Body of pancreas (tissue), 4 donors: ENCODE measurements at regions not wholly inside any gene's neighbourhood (a gene's known extent, or its start where the extent isn't known, plus 50 kb on each side); places are given as distances from the start of the nearest gene placed in this dataset.

Source experiments
- ATAC-seq: fragments of 150-250 bp; one replicate; pipeline ENCODE4 v1.9.1; 2016
- DNase-seq, 4 donors: peaks; one replicate each; pipeline ENCODE4 v3.0.0-alpha.2; 2019
- H3K27ac ChIP-seq, 4 donors: fragments of 200-600 bp; sonication (generic); 1 replicate in 3 of 4; 2 replicates in 1 of 4; pipeline versions ENCODE4 v1.5.1 to v1.6.1; 2016 to 2019; ENCODE audit warnings: mild to moderate bottlenecking in 1 of 4, mixed read lengths in 1 of 4, moderate library complexity in 1 of 4
- H3K27me3 ChIP-seq, 2 donors: fragments of 200-600 bp; sonication (generic); one replicate each; pipeline ENCODE4 v1.6.0; 2016; ENCODE audit warnings: mild to moderate bottlenecking in 1 of 2
- H3K36me3 ChIP-seq, 2 donors: fragments of 200-600 bp; sonication (generic); replicated peaks in 1 of 2; 2 replicates each; pipeline ENCODE4 v1.5.1; 2016; ENCODE audit warnings: low read depth in 2 of 2; ENCODE audit not compliant: insufficient read depth in 1 of 2
- H3K4me1 ChIP-seq: fragments of 200-600 bp; sonication (generic); one replicate; pipeline ENCODE4 v1.6.0; 2016
- H3K4me3 ChIP-seq, 2 donors: fragments of 200-600 bp; sonication (generic); 1 replicate in 1 of 2; 2 replicates in 1 of 2; pipeline ENCODE4 v1.5.1; 2016 to 2019
- H3K9me3 ChIP-seq, 3 donors: fragments of 200-600 bp; sonication (generic); 1 replicate in 2 of 3; 2 replicates in 1 of 3; pipeline ENCODE4 v1.5.1; 2016
- POLR2A ChIP-seq, 3 donors: fragments of 450-650 bp; IDR thresholded peaks; one replicate each; pipeline ENCODE4 v1.6.1; 2016; ENCODE audit warnings: antibody characterized with exemption in 3 of 3, mild to moderate bottlenecking in 2 of 3
- WGBS, 2 donors: methylation state at CpG; one replicate each; pipeline ENCODE4 v1.1.5; 2017; 5-methylcytosine and 5-hydroxymethylcytosine counted together
- intact Hi-C: fragments of 100-400 bp; cut with DNase I; formaldehyde crosslinking; loops from one replicate; pipeline ENCODE4 v1.15.1; 2023
- TF ChIP-seq, protein P1 (sequence below), 7 experiments: fragments of 450-650 bp in 4 of 7; fragments of 200-600 bp in 3 of 7; sonication (generic) in 3 of 7; IDR thresholded peaks; one replicate each; pipeline ENCODE4 v1.5.1; 2016 to 2019; ENCODE audit warnings: antibody characterized with exemption in 7 of 7

DNA sequence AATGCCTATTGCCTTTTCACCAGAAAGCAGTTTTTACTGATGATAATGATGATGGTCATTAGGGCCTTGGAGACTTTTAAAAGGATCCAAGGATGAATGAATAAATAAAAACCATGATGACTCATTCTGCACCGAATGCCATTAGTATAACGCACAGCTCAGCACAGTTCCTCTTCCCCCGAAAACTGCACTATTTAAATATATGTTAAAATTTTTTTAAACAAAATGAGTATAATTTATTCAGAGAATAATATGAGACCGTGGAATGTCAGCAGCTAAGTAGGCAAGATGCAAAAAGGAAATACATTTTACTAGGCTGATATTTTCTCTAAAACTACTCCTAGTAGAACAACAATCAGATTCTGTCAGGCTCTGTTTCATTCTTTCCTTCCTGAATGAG, 83.4 kb upstream of the NANOGP8 start:
- ATAC-seq: no peak
- intact Hi-C loops: no loop called here
- 48 to 53% methylated on average over 4 of the region's 4 CpGs for WGBS, 2 donors
- H3K4me3 ChIP-seq: no peak overlapping the region
- H3K9me3 ChIP-seq: no peaks in the 10 kb centered on the region
- no peaks in the 10 kb centered on the region for H3K27me3 ChIP-seq
- TF ChIP-seq, protein P1, sequence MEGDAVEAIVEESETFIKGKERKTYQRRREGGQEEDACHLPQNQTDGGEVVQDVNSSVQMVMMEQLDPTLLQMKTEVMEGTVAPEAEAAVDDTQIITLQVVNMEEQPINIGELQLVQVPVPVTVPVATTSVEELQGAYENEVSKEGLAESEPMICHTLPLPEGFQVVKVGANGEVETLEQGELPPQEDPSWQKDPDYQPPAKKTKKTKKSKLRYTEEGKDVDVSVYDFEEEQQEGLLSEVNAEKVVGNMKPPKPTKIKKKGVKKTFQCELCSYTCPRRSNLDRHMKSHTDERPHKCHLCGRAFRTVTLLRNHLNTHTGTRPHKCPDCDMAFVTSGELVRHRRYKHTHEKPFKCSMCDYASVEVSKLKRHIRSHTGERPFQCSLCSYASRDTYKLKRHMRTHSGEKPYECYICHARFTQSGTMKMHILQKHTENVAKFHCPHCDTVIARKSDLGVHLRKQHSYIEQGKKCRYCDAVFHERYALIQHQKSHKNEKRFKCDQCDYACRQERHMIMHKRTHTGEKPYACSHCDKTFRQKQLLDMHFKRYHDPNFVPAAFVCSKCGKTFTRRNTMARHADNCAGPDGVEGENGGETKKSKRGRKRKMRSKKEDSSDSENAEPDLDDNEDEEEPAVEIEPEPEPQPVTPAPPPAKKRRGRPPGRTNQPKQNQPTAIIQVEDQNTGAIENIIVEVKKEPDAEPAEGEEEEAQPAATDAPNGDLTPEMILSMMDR (IDR thresholded peaks at IDR 0.05): no peak
- TF ChIP-seq POLR2A (IDR thresholded peaks at IDR 0.05): no peak
- H3K27ac ChIP-seq: no peak overlapping the region
- H3K36me3 ChIP-seq: no peaks in the 10 kb centered on the region
- DNase-seq: no peak
- no peaks in the 10 kb centered on the region for H3K4me1 ChIP-seq

DNA sequence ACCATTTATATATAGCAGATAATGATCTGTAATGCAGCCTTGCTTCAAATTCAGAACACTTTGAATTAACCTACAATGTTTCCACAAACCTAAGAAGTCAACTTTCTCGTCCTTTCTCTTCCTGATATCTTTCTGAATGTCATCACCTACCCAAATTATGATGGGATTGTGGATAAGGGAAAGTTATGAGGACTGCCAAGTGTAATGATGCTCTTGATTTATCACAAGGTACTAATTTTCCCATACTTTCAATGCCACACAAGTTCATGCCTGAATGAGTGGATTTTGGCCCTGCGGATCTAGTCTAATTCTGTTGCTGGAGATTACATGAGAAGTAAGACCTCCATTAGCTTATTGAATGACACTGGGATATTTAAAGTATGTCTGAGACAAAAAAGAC, 82.6 kb upstream of the NANOGP8 start:
- intact Hi-C loops: no loop called here
- Histone ChIP-seq H3K9me3 (no peaks in the 10 kb centered on the region), H3K27me3 (no peaks in the 10 kb centered on the region), H3K4me3 (no peak overlapping the region), H3K36me3 (no peaks in the 10 kb centered on the region), H3K27ac (no peak overlapping the region), H3K4me1 (no peaks in the 10 kb centered on the region)
- ATAC-seq: no peak
- TF ChIP-seq, protein P1 (IDR thresholded peaks at IDR 0.05): no peak
- TF ChIP-seq POLR2A (IDR thresholded peaks at IDR 0.05): no peak
- 85% methylated on average over 2 of the region's 2 CpGs for WGBS, 2 donors
- DNase-seq: no peak

DNA sequence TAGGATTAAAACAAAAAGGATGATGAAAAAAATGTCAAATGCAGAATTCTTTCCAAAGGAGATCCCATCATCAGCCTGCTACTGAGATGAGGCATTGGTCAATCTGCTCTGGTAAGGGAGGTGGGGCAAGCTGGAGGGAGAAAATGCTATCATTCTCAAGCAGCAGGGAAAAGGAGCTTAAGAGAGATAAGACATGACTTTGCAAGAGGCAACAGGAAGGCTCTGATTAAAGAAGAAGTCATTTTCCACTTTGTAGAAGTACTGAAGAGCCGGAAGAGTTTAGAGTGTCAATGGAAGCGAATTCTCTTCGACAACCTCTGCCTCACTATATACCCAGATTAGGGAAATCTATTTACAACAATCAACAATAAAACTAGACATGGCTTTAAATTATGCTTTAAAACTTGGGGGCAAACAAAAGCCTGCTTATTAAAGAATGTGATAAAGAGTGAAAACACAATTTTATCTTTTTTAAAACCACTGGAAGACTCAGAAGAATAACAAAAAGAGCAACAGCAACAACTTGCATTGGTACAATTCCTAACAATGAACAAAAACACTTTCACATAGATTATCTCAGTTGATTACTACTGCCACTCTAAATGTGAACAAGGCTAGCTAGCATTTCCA, 81.8 kb upstream of the NANOGP8 start:
- H3K4me1 ChIP-seq: no peaks in the 10 kb centered on the region
- intact Hi-C loops: no loop called here

DNA sequence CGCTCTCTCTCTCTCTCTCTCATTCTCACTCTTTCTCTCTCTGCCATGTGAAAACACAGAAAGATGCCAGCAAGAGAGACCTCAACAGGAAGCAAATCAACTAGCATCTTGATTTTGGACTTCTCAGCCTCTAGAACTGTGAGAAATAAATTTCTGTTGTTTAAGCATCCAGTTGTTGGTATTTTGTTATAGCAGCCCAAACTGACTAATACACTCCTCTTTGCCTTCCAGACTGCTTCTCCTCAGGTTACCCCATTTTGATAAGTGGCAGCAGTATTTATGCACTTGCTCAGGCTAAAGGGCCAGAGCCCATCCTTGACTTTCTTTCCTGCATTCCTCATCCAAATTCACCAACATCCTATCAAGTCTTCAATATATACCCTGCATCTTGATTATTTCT, 76.6 kb upstream of the NANOGP8 start:
- intact Hi-C loops: no loop called here
- no peak for DNase-seq
- Histone ChIP-seq H3K27ac (no peak overlapping the region), H3K36me3 (no peaks in the 10 kb centered on the region), H3K27me3 (no peaks in the 10 kb centered on the region), H3K9me3 (no peaks in the 10 kb centered on the region), H3K4me1 (no peaks in the 10 kb centered on the region), H3K4me3 (no peak overlapping the region)
- 93 to 94% methylated on average over 1 of the region's 1 CpG for WGBS, 2 donors
- no peak for ATAC-seq
- no peak for TF ChIP-seq POLR2A (IDR thresholded peaks at IDR 0.05)
- TF ChIP-seq, protein P1 (IDR thresholded peaks at IDR 0.05): no peak

More for the DNA sequence above, 81.8 kb upstream of the NANOGP8 start:
- no peak for TF ChIP-seq POLR2A (IDR thresholded peaks at IDR 0.05)
- TF ChIP-seq, protein P1 (IDR thresholded peaks at IDR 0.05): no peak
- DNase-seq (no peak), ATAC-seq (no peak)
- Histone ChIP-seq H3K9me3 (no peaks in the 10 kb centered on the region), H3K27ac (no peak overlapping the region), H3K4me3 (no peak overlapping the region), H3K36me3 (no peaks in the 10 kb centered on the region), H3K27me3 (no peaks in the 10 kb centered on the region)
- WGBS, 2 donors: 77 to 92% methylated on average over 3 of the region's 3 CpGs

DNA sequence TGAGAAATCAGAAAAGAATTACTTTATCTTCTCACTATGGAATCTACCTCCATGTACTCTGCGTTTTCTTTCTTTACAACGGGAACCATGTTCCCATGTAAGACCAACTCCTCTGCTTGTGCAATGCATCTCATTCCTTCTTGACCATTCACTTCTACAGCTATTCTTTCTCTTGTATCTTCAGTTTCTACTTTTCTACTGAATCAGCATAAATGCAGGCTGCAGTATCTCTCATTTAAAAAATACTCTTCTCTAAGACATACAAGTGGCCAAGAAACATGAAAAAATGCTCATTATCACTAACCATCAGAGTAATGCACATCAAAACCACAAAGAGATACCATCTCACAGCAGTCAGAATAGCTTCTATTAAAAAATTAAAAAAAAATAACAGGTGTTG, 74.1 kb upstream of the NANOGP8 start:
- Histone ChIP-seq H3K36me3 (no peaks in the 10 kb centered on the region), H3K27me3 (no peaks in the 10 kb centered on the region), H3K4me3 (no peak overlapping the region), H3K27ac (no peak overlapping the region), H3K4me1 (no peaks in the 10 kb centered on the region), H3K9me3 (no peaks in the 10 kb centered on the region)
- intact Hi-C loops: no loop called here
- 91 to 98% methylated on average over 2 of the region's 2 CpGs for WGBS, 2 donors
- TF ChIP-seq, protein P1 (IDR thresholded peaks at IDR 0.05): no peak
- no peak for TF ChIP-seq POLR2A (IDR thresholded peaks at IDR 0.05)
- ATAC-seq (no peak), DNase-seq (no peak)
